NOMO-1 treated with dmso at 0.1 percent for 144 hours (cell line): ENCODE measurements at regions not wholly inside any gene's neighbourhood (a gene's known extent, or its start where the extent isn't known, plus 50 kb on each side); places are given as distances from the start of the nearest gene placed in this dataset.

Experiments used
- DNase-seq: peaks from one replicate; lab custom pipeline; 2025; ENCODE audit not compliant: unreplicated experiment; lab: John Stamatoyannopoulos, UW

- DNase-seq: no peak
Measured at GRCh38 chr2:58866040-58866439, 624.9 kb upstream of the FANCL start.

- DNase-seq: no peak
Measured at GRCh38 chr2:58865436-58865835, 624.3 kb upstream of the FANCL start.

GRCh38 chr2:58862244-58862643 is 621.1 kb upstream of the FANCL start:
- no peak for DNase-seq

GRCh38 chr2:58860586-58860985 is 619.5 kb upstream of the FANCL start:
- no peak for DNase-seq

- DNase-seq: no peak
Measured at GRCh38 chr2:58856100-58856499, 615.0 kb upstream of the FANCL start.

GRCh38 chr2:58853420-58853819 is 612.3 kb upstream of the FANCL start:
- no peak for DNase-seq

GRCh38 chr2:58852905-58853304 is 611.8 kb upstream of the FANCL start:
- DNase-seq: no peak

GRCh38 chr2:58852243-58852642 is 611.1 kb upstream of the FANCL start:
- no peak for DNase-seq

GRCh38 chr2:58851598-58851997 is 610.5 kb upstream of the FANCL start:
- no peak for DNase-seq

- no peak for DNase-seq
Measured at GRCh38 chr2:58845011-58845410, 603.9 kb upstream of the FANCL start.

GRCh38 chr2:58842501-58843155 is 601.5 kb upstream of the FANCL start:
- no peak for DNase-seq

- no peak for DNase-seq
Measured at GRCh38 chr2:58834404-58834803, 593.3 kb upstream of the FANCL start.

- no peak for DNase-seq
Measured at GRCh38 chr2:58826795-58827194, 585.7 kb upstream of the FANCL start.

- no peak for DNase-seq
Measured at GRCh38 chr2:58812771-58813344, 571.7 kb upstream of the FANCL start.

GRCh38 chr2:58805126-58805525 is 564.0 kb upstream of the FANCL start:
- DNase-seq: no peak

- DNase-seq: no peak
Measured at GRCh38 chr2:58803192-58803591, 562.1 kb upstream of the FANCL start.

- no peak for DNase-seq
Measured at GRCh38 chr2:58800881-58801280, 559.8 kb upstream of the FANCL start.

- DNase-seq: no peak
Measured at GRCh38 chr2:58798676-58799208, 557.6 kb upstream of the FANCL start.

GRCh38 chr2:58796239-58796910 is 555.2 kb upstream of the FANCL start:
- no peak for DNase-seq

- DNase-seq: no peak
Measured at GRCh38 chr2:58794916-58795315, 553.8 kb upstream of the FANCL start.

- DNase-seq: no peak
Measured at GRCh38 chr2:58794103-58794502, 553.0 kb upstream of the FANCL start.

GRCh38 chr2:58788402-58788801 is 547.3 kb upstream of the FANCL start:
- DNase-seq: no peak
